HEK293T (cell line): ENCODE measurements at regions not wholly inside any gene's neighbourhood (a gene's known extent, or its start where the extent isn't known, plus 50 kb on each side); places are given as distances from the start of the nearest gene placed in this dataset.
"Not testable (repeated sequence)": the region's sequence is repeated elsewhere in the genome, so short reads cannot be mapped to it uniquely, and the experiment has no call there.

Experiments
- CTCF ChIA-PET: fragments of 350-600 bp; formaldehyde crosslinking; extraction: SDS; loops from one replicate; lab custom pipeline; 2021; ENCODE audit warnings: antibody characterized with exemption, inconsistent platforms; lab: Yijun Ruan, JAX
- POLR2A ChIA-PET: fragments of 350-600 bp; formaldehyde crosslinking; extraction: SDS; loops from one replicate; lab custom pipeline; 2020; ENCODE audit warnings: antibody characterized with exemption, inconsistent platforms; lab: Yijun Ruan, JAX
- DNase-seq: peaks from one replicate; pipeline ENCODE4 v3.0.0; 2012; ENCODE audit warnings: mixed read lengths; ENCODE audit errors: extremely low spot score
- ARNT ChIP-seq: fragments of 450-650 bp; IDR thresholded peaks from 2 replicates; pipeline ENCODE4 v1.6.1; 2017; ENCODE audit warnings: mild to moderate bottlenecking
- BHLHE40 ChIP-seq: fragments of 450-650 bp; IDR thresholded peaks from 2 replicates; pipeline ENCODE4 v1.6.1; 2016; ENCODE audit warnings: mild to moderate bottlenecking, moderate library complexity, borderline replicate concordance
- CTBP1 ChIP-seq: fragments of 450-650 bp; IDR thresholded peaks from 2 replicates; pipeline ENCODE4 v1.6.1; 2016; ENCODE audit warnings: borderline replicate concordance
- ELF4 ChIP-seq: fragments of 450-650 bp; IDR thresholded peaks from 2 replicates; pipeline ENCODE4 v1.6.1; 2017; ENCODE audit warnings: antibody characterized with exemption
- FOXA1 ChIP-seq: fragments of 450-650 bp; IDR thresholded peaks from 2 replicates; pipeline ENCODE4 v1.6.1; 2016; ENCODE audit warnings: mild to moderate bottlenecking
- FOXK2 ChIP-seq: fragments of 450-650 bp; IDR thresholded peaks from 2 replicates; pipeline ENCODE4 v1.6.1; 2016; ENCODE audit warnings: mild to moderate bottlenecking
- FOXM1 ChIP-seq: fragments of 450-650 bp; IDR thresholded peaks from 2 replicates; pipeline ENCODE4 v1.6.1; 2017; ENCODE audit warnings: mild to moderate bottlenecking, borderline replicate concordance
- HDGF ChIP-seq: fragments of 450-650 bp; IDR thresholded peaks from 2 replicates; pipeline ENCODE4 v1.6.1; 2017; ENCODE audit warnings: antibody characterized with exemption, borderline replicate concordance
- L3MBTL2 ChIP-seq: fragments of 450-650 bp; conservative IDR thresholded peaks from 2 replicates; pipeline ENCODE4 v1.6.1; 2016; ENCODE audit warnings: mild to moderate bottlenecking
- LEF1 ChIP-seq: fragments of 450-650 bp; IDR thresholded peaks from 2 replicates; pipeline ENCODE4 v1.6.1; 2017; ENCODE audit warnings: mild to moderate bottlenecking, borderline replicate concordance
- NFRKB ChIP-seq: fragments of 450-650 bp; IDR thresholded peaks from 2 replicates; pipeline ENCODE4 v1.6.1; 2016; ENCODE audit warnings: mild to moderate bottlenecking, moderate library complexity
- PKNOX1 ChIP-seq: fragments of 450-650 bp; IDR thresholded peaks from 2 replicates; pipeline ENCODE4 v1.6.1; 2016
- SP1 ChIP-seq: fragments of 450-650 bp; IDR thresholded peaks from 2 replicates; pipeline ENCODE4 v1.6.1; 2017
- SUZ12 ChIP-seq: fragments of 450-650 bp; IDR thresholded peaks from 2 replicates; pipeline ENCODE4 v1.6.1; 2016; ENCODE audit warnings: mild to moderate bottlenecking
- TARDBP ChIP-seq: fragments of 450-650 bp; IDR thresholded peaks from 2 replicates; pipeline ENCODE4 v1.6.1; 2016
- ZNF384 ChIP-seq: fragments of 450-650 bp; IDR thresholded peaks from 2 replicates; pipeline ENCODE4 v1.6.1; 2016

- DNase-seq = no peak
- TF ChIP-seq SP1 (no peak), FOXM1 (no peak), NFRKB (no peak), L3MBTL2 (no peak), ZNF384 (no peak), HDGF (no peak), SUZ12 (no peak), LEF1 (no peak), PKNOX1 (no peak), CTBP1 (no peak), ELF4 (no peak), FOXA1 (no peak), BHLHE40 (no peak), FOXK2 (no peak), TARDBP (no peak), ARNT (no peak)
- ChIA-PET CTCF (no interaction called here), POLR2A (no interaction called here)
Observed at GRCh38 chr1:90348934-90349333, 354.0 kb downstream of the ZNF326 start.

GRCh38 chr1:90348459-90348858 is 353.5 kb downstream of the ZNF326 start:
- CTCF ChIA-PET, POLR2A ChIA-PET, DNase-seq: not testable (repeated sequence)

GRCh38 chr1:90347366-90347765 is 352.5 kb downstream of the ZNF326 start:
- DNase-seq = no peak

GRCh38 chr1:90346757-90347156 is 351.8 kb downstream of the ZNF326 start:
- TF ChIP-seq BHLHE40 = no peak
- CTCF ChIA-PET = no interaction called here
- DNase-seq = no peak

More at GRCh38 chr1:90347366-90347765, 352.5 kb downstream of the ZNF326 start:
- POLR2A ChIA-PET = no interaction called here
- CTCF ChIA-PET = no interaction called here
- no peak for TF ChIP-seq LEF1
- TF ChIP-seq ELF4 = no peak
- no peak for TF ChIP-seq FOXA1
- TF ChIP-seq FOXK2 = no peak
- no peak for TF ChIP-seq ARNT
- no peak for TF ChIP-seq CTBP1
- no peak for TF ChIP-seq L3MBTL2
- TF ChIP-seq PKNOX1 = no peak
- TF ChIP-seq FOXM1 = no peak
- TF ChIP-seq SP1 = no peak
- TF ChIP-seq SUZ12 = no peak
- no peak for TF ChIP-seq HDGF
- TF ChIP-seq BHLHE40 = no peak

GRCh38 chr1:90346349-90346748 is 351.4 kb downstream of the ZNF326 start:
- POLR2A ChIA-PET = no interaction called here
- DNase-seq = no peak
- CTCF ChIA-PET = no interaction called here
- TF ChIP-seq ZNF384 (no peak), FOXK2 (no peak), BHLHE40 (no peak), HDGF (no peak), ARNT (no peak), NFRKB (no peak), SUZ12 (no peak), SP1 (no peak), L3MBTL2 (no peak), FOXM1 (no peak), TARDBP (no peak), LEF1 (no peak), CTBP1 (no peak), ELF4 (no peak), PKNOX1 (no peak), FOXA1 (no peak)

More at GRCh38 chr1:90346757-90347156, 351.8 kb downstream of the ZNF326 start:
- POLR2A ChIA-PET = no interaction called here

- POLR2A ChIA-PET = no interaction called here
- TF ChIP-seq SUZ12 (no peak), PKNOX1 (no peak), FOXA1 (no peak), L3MBTL2 (no peak), NFRKB (no peak), FOXM1 (no peak), ARNT (no peak), SP1 (no peak), BHLHE40 (no peak), TARDBP (no peak), CTBP1 (no peak), FOXK2 (no peak), ELF4 (no peak), ZNF384 (no peak), HDGF (no peak), LEF1 (no peak)
- CTCF ChIA-PET = no interaction called here
Observed at GRCh38 chr1:90344963-90345730, 350.2 kb downstream of the ZNF326 start.

More at GRCh38 chr1:90344963-90345730, 350.2 kb downstream of the ZNF326 start:
- no peak for DNase-seq
